GM12878 (cell line): ENCODE measurements at regions not wholly inside any gene's neighbourhood (a gene's known extent, or its start where the extent isn't known, plus 50 kb on each side); places are given as distances from the start of the nearest gene placed in this dataset.

Source experiments
- ATAC-seq: fragments of 200-7000 bp; cut with Tn5 transposase; 3 replicates; pipeline ENCODE4 v1.9.1; 2020; ENCODE audit warnings: mild to moderate bottlenecking, moderate library complexity
- BruUV-seq: library from RNA; stranded (reverse); fragments of 400-500 nt; replicated peaks from 2 replicates; lab custom pipeline; 2021; lab: Mats Ljungman, UMichigan
- CTCF ChIA-PET: fragments of 300-600 bp; sonication (Branson Sonifier 250); formaldehyde crosslinking; extraction: SDS; loops from one replicate; lab custom pipeline; 2021; ENCODE audit warnings: inconsistent platforms; lab: Yijun Ruan, JAX
- POLR2A ChIA-PET: fragments of 350-600 bp; formaldehyde crosslinking; extraction: SDS; loops from one replicate; lab custom pipeline; 2021; ENCODE audit warnings: inconsistent platforms; lab: Charles Lee
- RAD21 ChIA-PET: fragments of 300-600 bp; sonication (Branson Sonifier 250); formaldehyde crosslinking; loops from one replicate; lab custom pipeline; 2023; ENCODE audit warnings: antibody characterized with exemption; ENCODE audit not compliant: unreplicated experiment; lab: Charles Lee
- SMC1A ChIA-PET: fragments of 300-600 bp; sonication (Branson Sonifier 250); formaldehyde crosslinking; loops from one replicate; lab custom pipeline; 2023; ENCODE audit not compliant: unreplicated experiment, uncharacterized antibody; lab: Charles Lee
- DNase-seq: peaks from one replicate; pipeline ENCODE4 v3.0.0-alpha.2; 2011; ENCODE audit warnings: low read depth, low spot score
- FAIRE-seq: peaks from 3 replicates; lab custom pipeline; 2011; peaks lifted over from hg19 to GRCh38; lab: Jason Lieb, UNC
- H2AFZ ChIP-seq: 2 replicates; pipeline ENCODE4 v1.6.0; 2011; ENCODE audit warnings: low read depth, low read length, control low read depth; ENCODE audit not compliant: control insufficient read depth
- H3K27ac ChIP-seq: 2 replicates; pipeline ENCODE4 v1.5.1; 2011; ENCODE audit warnings: control low read depth; ENCODE audit not compliant: control insufficient read depth, insufficient read depth
- H3K27me3 ChIP-seq, 2 experiments: replicated peaks in 1 of 2; 2 replicates each; pipeline versions ENCODE4 v1.6.0 to v1.6.1; 2011; ENCODE audit warnings: low read length in 1 of 2; ENCODE audit not compliant: control insufficient read depth in 2 of 2, insufficient read depth in 2 of 2
- H3K36me3 ChIP-seq, 2 experiments: 2 replicates each; pipeline ENCODE4 v1.5.1; 2011; ENCODE audit warnings: low read length in 1 of 2; ENCODE audit not compliant: control insufficient read depth in 2 of 2, insufficient read depth in 2 of 2
- H3K4me1 ChIP-seq: 2 replicates; pipeline ENCODE4 v1.6.1; 2011; ENCODE audit warnings: mild to moderate bottlenecking, low read length, moderate library complexity, mixed read lengths; ENCODE audit not compliant: control insufficient read depth, insufficient read depth
- H3K4me2 ChIP-seq: 2 replicates; pipeline ENCODE4 v1.6.0; 2011; ENCODE audit warnings: control low read depth; ENCODE audit not compliant: control insufficient read depth, insufficient read depth
- H3K4me3 ChIP-seq: fragments of 200-600 bp; sonication (generic); 2 replicates; pipeline ENCODE4 v1.5.1; 2016
- H3K79me2 ChIP-seq: 2 replicates; pipeline ENCODE4 v1.6.0; 2011; ENCODE audit warnings: low read length; ENCODE audit not compliant: control insufficient read depth, insufficient read depth
- H3K9ac ChIP-seq: 2 replicates; pipeline ENCODE4 v1.8.0; 2011; ENCODE audit warnings: low read length, control low read depth, mixed read lengths; ENCODE audit not compliant: control insufficient read depth, insufficient read depth
- H3K9me3 ChIP-seq: replicated peaks from 3 replicates; pipeline ENCODE4 v1.5.1; 2011; ENCODE audit warnings: mild to moderate bottlenecking, low read length; ENCODE audit not compliant: control insufficient read depth, insufficient read depth
- H4K20me1 ChIP-seq: 2 replicates; pipeline ENCODE4 v1.6.0; 2011; ENCODE audit not compliant: control insufficient read depth, insufficient read depth
- HDAC6 ChIP-seq: fragments of 200-600 bp; sonication (generic); IDR thresholded peaks from one replicate; pipeline ENCODE4 v1.8.0; 2017; ENCODE audit warnings: antibody characterized with exemption; ENCODE audit not compliant: unreplicated experiment
- HDGF ChIP-seq: fragments of 450-650 bp; IDR thresholded peaks from 2 replicates; pipeline ENCODE4 v1.6.1; 2016; ENCODE audit warnings: antibody characterized with exemption
- ZNF24 ChIP-seq: fragments of 450-650 bp; IDR thresholded peaks from 2 replicates; pipeline ENCODE4 v1.6.1; 2017; ENCODE audit warnings: antibody characterized with exemption, mild to moderate bottlenecking
- WGBS: methylation state at CpG from one replicate; pipeline ENCODE4 v1.1.6; 2016; ENCODE audit warnings: low lambda C conversion rate; ENCODE audit not compliant: insufficient replicate concordance, insufficient coverage; ENCODE audit errors: missing lambda C conversion rate; 5-methylcytosine and 5-hydroxymethylcytosine counted together
- in situ Hi-C: fragments of 300-500 bp; cut with MboI; formaldehyde crosslinking; loops from 9 replicates; pipeline ENCODE4 v1.14.3; 2018; ENCODE audit warnings: mixed read lengths
- intact Hi-C: fragments of 100-400 bp; cut with micrococcal nuclease; formaldehyde crosslinking; loops from one replicate; pipeline ENCODE4 v1.14.2; 2022; ENCODE audit not compliant: unreplicated experiment
- TF ChIP-seq, protein P1 (sequence below): IDR thresholded peaks from 2 replicates; pipeline ENCODE4 v1.6.1; 2011; ENCODE audit warnings: borderline replicate concordance, low read depth, mild to moderate bottlenecking, moderate library complexity, low read length; ENCODE audit not compliant: insufficient read depth, poor library complexity, severe bottlenecking
- TF ChIP-seq, protein P2 (sequence below): fragments of 450-650 bp; IDR thresholded peaks from 2 replicates; pipeline ENCODE4 v1.6.1; 2017; ENCODE audit warnings: mild to moderate bottlenecking, moderate library complexity
- TF ChIP-seq, protein P3 (sequence below): fragments of 450-650 bp; IDR thresholded peaks from 2 replicates; pipeline ENCODE4 v1.6.1; 2017; ENCODE audit warnings: mild to moderate bottlenecking, moderate library complexity

DNA sequence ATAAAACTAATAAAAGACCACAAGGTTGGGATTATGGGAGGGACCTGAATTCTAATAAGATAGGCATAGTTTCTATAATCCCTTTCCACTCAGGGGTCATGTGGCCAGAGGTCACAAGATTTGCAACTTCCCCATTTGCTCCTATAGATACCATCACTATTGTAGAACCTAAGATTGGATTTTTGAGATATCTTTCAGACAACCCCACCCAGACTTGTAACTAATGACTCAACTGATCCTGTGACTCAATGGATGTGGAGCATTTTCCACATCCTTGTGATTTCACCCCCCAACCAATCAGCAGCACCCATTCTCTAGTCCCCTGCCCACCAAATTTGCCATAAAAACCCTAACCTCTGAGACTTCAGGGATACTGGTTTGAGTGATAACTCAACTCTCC, 51.9 kb upstream of the PIK3AP1 start:
- Histone ChIP-seq H3K9ac (no peak overlapping the region), H3K79me2 (no peaks in the 10 kb centered on the region), H3K9me3 (peaks cover 6% of the 10 kb centered on the region), H3K27ac (no peak overlapping the region), H3K4me1 (no peaks in the 10 kb centered on the region), H3K4me2 (no peak overlapping the region), H3K36me3 (no peaks in the 10 kb centered on the region), H4K20me1 (no peaks in the 10 kb centered on the region), H2AFZ (no peak overlapping the region), H3K27me3 (no peaks in the 10 kb centered on the region), H3K4me3 (no peak overlapping the region)
- no peak for TF ChIP-seq HDGF
- no peak for TF ChIP-seq ZNF24
- SMC1A ChIA-PET, result no interaction called here
- intact Hi-C loops, result no loop called here
- FAIRE-seq (no peak), ATAC-seq (no peak), DNase-seq (no peak)
- in situ Hi-C loops, result no loop called here
- RAD21 ChIA-PET, result no interaction called here
- POLR2A ChIA-PET, result no interaction called here
- BruUV-seq, result no TSS peak
- CTCF ChIA-PET, result no interaction called here

DNA sequence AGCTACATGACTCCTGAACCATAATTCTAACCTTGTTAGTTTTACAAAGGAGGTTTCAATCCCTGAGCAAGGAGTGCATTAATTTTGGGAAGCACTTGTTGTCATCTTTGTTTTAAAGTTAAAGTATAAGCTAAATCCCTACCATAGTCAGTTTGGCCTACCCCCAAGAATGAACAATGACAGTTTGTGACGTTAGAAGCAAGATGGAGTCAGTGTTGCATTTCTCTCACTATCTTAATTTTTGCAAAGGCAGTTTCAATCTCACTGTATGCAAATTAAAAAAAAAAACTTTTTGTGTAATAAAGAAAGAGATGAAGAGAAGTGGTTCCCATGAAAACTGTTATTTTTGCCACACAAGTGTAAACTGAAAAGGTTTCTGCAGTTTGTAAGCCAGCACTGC, 50.7 kb upstream of the PIK3AP1 start:
- Histone ChIP-seq H3K4me2 (no peak overlapping the region), H3K27me3 (no peaks in the 10 kb centered on the region), H3K36me3 (no peaks in the 10 kb centered on the region), H3K4me1 (no peaks in the 10 kb centered on the region), H3K4me3 (no peak overlapping the region), H3K9ac (no peak overlapping the region), H4K20me1 (no peaks in the 10 kb centered on the region), H3K9me3 (peaks cover 6% of the 10 kb centered on the region), H3K79me2 (no peaks in the 10 kb centered on the region), H2AFZ (no peak overlapping the region), H3K27ac (no peak overlapping the region)
- no peak for FAIRE-seq
- no TSS peak for BruUV-seq
- 5% methylated on average over 1 of the region's 1 CpG for WGBS
- CTCF ChIA-PET, result interaction anchor here (0.9 to 1.3 kb wide), 4 partner anchors 56 to 130 kb away, joined by 3 to 7 read pairs (median 4); no protein-coding TSS in a partner anchor
- SMC1A ChIA-PET, result interaction anchor here (0.9 to 1.3 kb wide), 2 partner anchors 13 to 254 kb away, joined by 3 to 6 read pairs; no protein-coding TSS in a partner anchor
- no peak for ATAC-seq
- no peak for DNase-seq
- RAD21 ChIA-PET, result interaction anchor here (1.0 to 1.3 kb wide), 2 partner anchors 54 to 266 kb away, joined by 3 read pairs; no protein-coding TSS in a partner anchor
- TF ChIP-seq, protein P1, sequence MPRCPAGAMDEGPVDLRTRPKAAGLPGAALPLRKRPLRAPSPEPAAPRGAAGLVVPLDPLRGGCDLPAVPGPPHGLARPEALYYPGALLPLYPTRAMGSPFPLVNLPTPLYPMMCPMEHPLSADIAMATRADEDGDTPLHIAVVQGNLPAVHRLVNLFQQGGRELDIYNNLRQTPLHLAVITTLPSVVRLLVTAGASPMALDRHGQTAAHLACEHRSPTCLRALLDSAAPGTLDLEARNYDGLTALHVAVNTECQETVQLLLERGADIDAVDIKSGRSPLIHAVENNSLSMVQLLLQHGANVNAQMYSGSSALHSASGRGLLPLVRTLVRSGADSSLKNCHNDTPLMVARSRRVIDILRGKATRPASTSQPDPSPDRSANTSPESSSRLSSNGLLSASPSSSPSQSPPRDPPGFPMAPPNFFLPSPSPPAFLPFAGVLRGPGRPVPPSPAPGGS, result no peak
- TF ChIP-seq, protein P2, sequence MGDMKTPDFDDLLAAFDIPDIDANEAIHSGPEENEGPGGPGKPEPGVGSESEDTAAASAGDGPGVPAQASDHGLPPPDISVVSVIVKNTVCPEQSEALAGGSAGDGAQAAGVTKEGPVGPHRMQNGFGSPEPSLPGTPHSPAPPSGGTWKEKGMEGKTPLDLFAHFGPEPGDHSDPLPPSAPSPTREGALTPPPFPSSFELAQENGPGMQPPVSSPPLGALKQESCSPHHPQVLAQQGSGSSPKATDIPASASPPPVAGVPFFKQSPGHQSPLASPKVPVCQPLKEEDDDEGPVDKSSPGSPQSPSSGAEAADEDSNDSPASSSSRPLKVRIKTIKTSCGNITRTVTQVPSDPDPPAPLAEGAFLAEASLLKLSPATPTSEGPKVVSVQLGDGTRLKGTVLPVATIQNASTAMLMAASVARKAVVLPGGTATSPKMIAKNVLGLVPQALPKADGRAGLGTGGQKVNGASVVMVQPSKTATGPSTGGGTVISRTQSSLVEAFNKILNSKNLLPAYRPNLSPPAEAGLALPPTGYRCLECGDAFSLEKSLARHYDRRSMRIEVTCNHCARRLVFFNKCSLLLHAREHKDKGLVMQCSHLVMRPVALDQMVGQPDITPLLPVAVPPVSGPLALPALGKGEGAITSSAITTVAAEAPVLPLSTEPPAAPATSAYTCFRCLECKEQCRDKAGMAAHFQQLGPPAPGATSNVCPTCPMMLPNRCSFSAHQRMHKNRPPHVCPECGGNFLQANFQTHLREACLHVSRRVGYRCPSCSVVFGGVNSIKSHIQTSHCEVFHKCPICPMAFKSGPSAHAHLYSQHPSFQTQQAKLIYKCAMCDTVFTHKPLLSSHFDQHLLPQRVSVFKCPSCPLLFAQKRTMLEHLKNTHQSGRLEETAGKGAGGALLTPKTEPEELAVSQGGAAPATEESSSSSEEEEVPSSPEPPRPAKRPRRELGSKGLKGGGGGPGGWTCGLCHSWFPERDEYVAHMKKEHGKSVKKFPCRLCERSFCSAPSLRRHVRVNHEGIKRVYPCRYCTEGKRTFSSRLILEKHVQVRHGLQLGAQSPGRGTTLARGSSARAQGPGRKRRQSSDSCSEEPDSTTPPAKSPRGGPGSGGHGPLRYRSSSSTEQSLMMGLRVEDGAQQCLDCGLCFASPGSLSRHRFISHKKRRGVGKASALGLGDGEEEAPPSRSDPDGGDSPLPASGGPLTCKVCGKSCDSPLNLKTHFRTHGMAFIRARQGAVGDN, result peak; percentile 74
- TF ChIP-seq HDAC6, result no peak
- TF ChIP-seq, protein P3, sequence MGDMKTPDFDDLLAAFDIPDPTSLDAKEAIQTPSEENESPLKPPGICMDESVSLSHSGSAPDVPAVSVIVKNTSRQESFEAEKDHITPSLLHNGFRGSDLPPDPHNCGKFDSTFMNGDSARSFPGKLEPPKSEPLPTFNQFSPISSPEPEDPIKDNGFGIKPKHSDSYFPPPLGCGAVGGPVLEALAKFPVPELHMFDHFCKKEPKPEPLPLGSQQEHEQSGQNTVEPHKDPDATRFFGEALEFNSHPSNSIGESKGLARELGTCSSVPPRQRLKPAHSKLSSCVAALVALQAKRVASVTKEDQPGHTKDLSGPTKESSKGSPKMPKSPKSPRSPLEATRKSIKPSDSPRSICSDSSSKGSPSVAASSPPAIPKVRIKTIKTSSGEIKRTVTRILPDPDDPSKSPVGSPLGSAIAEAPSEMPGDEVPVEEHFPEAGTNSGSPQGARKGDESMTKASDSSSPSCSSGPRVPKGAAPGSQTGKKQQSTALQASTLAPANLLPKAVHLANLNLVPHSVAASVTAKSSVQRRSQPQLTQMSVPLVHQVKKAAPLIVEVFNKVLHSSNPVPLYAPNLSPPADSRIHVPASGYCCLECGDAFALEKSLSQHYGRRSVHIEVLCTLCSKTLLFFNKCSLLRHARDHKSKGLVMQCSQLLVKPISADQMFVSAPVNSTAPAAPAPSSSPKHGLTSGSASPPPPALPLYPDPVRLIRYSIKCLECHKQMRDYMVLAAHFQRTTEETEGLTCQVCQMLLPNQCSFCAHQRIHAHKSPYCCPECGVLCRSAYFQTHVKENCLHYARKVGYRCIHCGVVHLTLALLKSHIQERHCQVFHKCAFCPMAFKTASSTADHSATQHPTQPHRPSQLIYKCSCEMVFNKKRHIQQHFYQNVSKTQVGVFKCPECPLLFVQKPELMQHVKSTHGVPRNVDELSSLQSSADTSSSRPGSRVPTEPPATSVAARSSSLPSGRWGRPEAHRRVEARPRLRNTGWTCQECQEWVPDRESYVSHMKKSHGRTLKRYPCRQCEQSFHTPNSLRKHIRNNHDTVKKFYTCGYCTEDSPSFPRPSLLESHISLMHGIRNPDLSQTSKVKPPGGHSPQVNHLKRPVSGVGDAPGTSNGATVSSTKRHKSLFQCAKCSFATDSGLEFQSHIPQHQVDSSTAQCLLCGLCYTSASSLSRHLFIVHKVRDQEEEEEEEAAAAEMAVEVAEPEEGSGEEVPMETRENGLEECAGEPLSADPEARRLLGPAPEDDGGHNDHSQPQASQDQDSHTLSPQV, result peak; percentile 73; the same call in 1 of the 2 replicates
- intact Hi-C loops (no loop called here), in situ Hi-C loops (no loop called here)
- POLR2A ChIA-PET, result interaction anchor here (0.7 kb wide), 1 partner anchor 451 kb away, joined by 3 read pairs; no protein-coding TSS in a partner anchor
